ENCODE measurements at regions not wholly inside any gene's neighbourhood (a gene's known extent, or its start where the extent isn't known, plus 50 kb on each side); places are given as distances from the start of the nearest gene placed in this dataset.

- no peak for TF ChIP-seq ASH2L (IDR thresholded peaks at IDR 0.05; ENCODE audit: low read length)
These were observed 128.5 kb upstream of the SALL4 start (continued) for GRCh38 chr20:51930775-51931174.

GRCh38 chr20:51928931-51929330, 126.6 kb upstream of the SALL4 start:
- TF ChIP-seq SAP30 (IDR thresholded peaks at IDR 0.05; ENCODE audit: insufficient read depth, insufficient replicate concordance, low read length) (no peak), E2F6 (IDR thresholded peaks at IDR 0.05) (no peak), SUZ12 (IDR thresholded peaks at IDR 0.05; ENCODE audit: low read length) (no peak)
- Histone ChIP-seq H3K36me3 (ENCODE audit: control insufficient read depth in 2 of 4, insufficient read depth in 4 of 4, low read length in 3 of 4) (no peaks in the 10 kb centered on the region), H2BK5ac (ENCODE audit: low read depth, low read length) (no peak overlapping the region), H3K4me2 (ENCODE audit: insufficient read depth in 1 of 2, low read depth in 2 of 2, low read length in 2 of 2) (no peak overlapping the region), H3K27ac (ENCODE audit: low read depth, low read length) (no peak overlapping the region), H3K4me1 (replicated peaks in 1 of 4; ENCODE audit: control insufficient read depth in 3 of 4, insufficient read depth in 4 of 4, low read length in 3 of 4) (no peaks in the 10 kb centered on the region), H3K23ac (ENCODE audit: insufficient read length) (no peak overlapping the region), H2AK5ac (ENCODE audit: low read depth, low read length) (no peak overlapping the region), H4K5ac (ENCODE audit: insufficient read length, low read depth, low read length) (no peak overlapping the region), H3K18ac (ENCODE audit: extremely low read depth, low read length) (no peak overlapping the region), H2BK15ac (ENCODE audit: low read length) (no peak overlapping the region), H3K4me3 (ENCODE audit: extremely low read depth in 1 of 4, insufficient read depth in 2 of 4, low read depth in 3 of 4, low read length in 4 of 4) (no peak overlapping the region), H3K4ac (replicated peaks; ENCODE audit: insufficient read length, low read depth, low read length) (no peak overlapping the region), H3K23me2 (ENCODE audit: low read depth, low read length) (no peaks in the 10 kb centered on the region), H4K20me1 (replicated peaks in 1 of 2; ENCODE audit: control insufficient read depth in 1 of 2, insufficient read depth in 2 of 2, low read length in 2 of 2) (no peaks in the 10 kb centered on the region), H2AFZ (ENCODE audit: low read length) (no peak overlapping the region), H3K79me1 (ENCODE audit: low read depth, low read length) (no peaks in the 10 kb centered on the region), H3K27me3 (replicated peaks in 1 of 4; ENCODE audit: control insufficient read depth in 3 of 4, extremely low read depth in 1 of 4, insufficient read depth in 3 of 4, low read length in 3 of 4) (no peaks in the 10 kb centered on the region), H3K9me3 (ENCODE audit: insufficient read depth in 2 of 2, low read depth in 1 of 2, low read length in 1 of 2) (no peaks in the 10 kb centered on the region), H4K91ac (replicated peaks; ENCODE audit: insufficient read length, low read length) (no peak overlapping the region), H2BK20ac (ENCODE audit: low read length) (no peak overlapping the region), H3K9ac (replicated peaks in 1 of 4; ENCODE audit: extremely low read depth in 1 of 4, low read depth in 3 of 4, low read length in 3 of 4) (no peak overlapping the region), H3K14ac (ENCODE audit: insufficient read length) (no peak overlapping the region), H3K79me2 (ENCODE audit: control insufficient read depth in 1 of 2, insufficient read depth in 2 of 2, low read length in 2 of 2) (no peaks in the 10 kb centered on the region), H2BK120ac (replicated peaks; ENCODE audit: low read depth, low read length) (no peak overlapping the region), H2BK12ac (ENCODE audit: low read depth, low read length) (no peak overlapping the region), H4K8ac (ENCODE audit: extremely low read depth, insufficient read depth, low read length) (no peak overlapping the region), H3K56ac (replicated peaks; ENCODE audit: insufficient read length, low read depth, low read length) (no peak overlapping the region)
- POLR2A ChIA-PET (ENCODE audit: partially characterized antibody), result no interaction called here
- no peak for DNase-seq (ENCODE audit: low read depth in 1 of 2, low spot score in 2 of 2)
- WGBS, 2 experiments (ENCODE audit: extremely low coverage in 1 of 2, insufficient coverage in 1 of 2, insufficient read length in 1 of 2, insufficient replicate concordance in 2 of 2, low coverage in 1 of 2, low lambda C conversion rate in 2 of 2, missing lambda C conversion rate in 1 of 2), result 100% methylated on average over 2 of the region's 2 CpGs; no CpG with 5 or more reads in 1 of the 2 experiments
- FAIRE-seq, result no peak
- CTCF ChIA-PET (ENCODE audit: partially characterized antibody), result interaction anchor here (0.7 to 0.9 kb wide), 2 partner anchors 13 to 156 kb away, joined by 4 to 5 read pairs; no protein-coding TSS in a partner anchor

All from H1 (cell line).